EL (cell line): ENCODE measurements at regions not wholly inside any gene's neighbourhood (a gene's known extent, or its start where the extent isn't known, plus 50 kb on each side); places are given as distances from the start of the nearest gene placed in this dataset.
"Not testable (repeated sequence)": the region's sequence is repeated elsewhere in the genome, so short reads cannot be mapped to it uniquely, and the experiment has no call there.

Experiments used
- DNase-seq: peaks from one replicate; pipeline ENCODE4 v3.0.0-alpha.2; 2016

- DNase-seq: no peak
These were observed 518.5 kb upstream of the MDGA2 start for GRCh38 chr14:48193893-48194292.

- not testable (repeated sequence) for DNase-seq
These were observed 474.2 kb upstream of the MDGA2 start for GRCh38 chr14:48149624-48150023.

GRCh38 chr14:48140804-48141203, 465.4 kb upstream of the MDGA2 start:
- DNase-seq: no peak

- DNase-seq: no peak
These were observed 454.1 kb upstream of the MDGA2 start for GRCh38 chr14:48129472-48129871.

- DNase-seq: no peak
These were observed 452.3 kb upstream of the MDGA2 start for GRCh38 chr14:48127674-48128073.

- no peak for DNase-seq
These were observed 450.2 kb upstream of the MDGA2 start for GRCh38 chr14:48125654-48126053.

- DNase-seq: no peak
These were observed 438.3 kb upstream of the MDGA2 start for GRCh38 chr14:48113713-48114112.

- no peak for DNase-seq
These were observed 435.7 kb upstream of the MDGA2 start for GRCh38 chr14:48111151-48111550.

GRCh38 chr14:48107646-48108045, 432.2 kb upstream of the MDGA2 start:
- DNase-seq: no peak

- no peak for DNase-seq
These were observed 421.5 kb upstream of the MDGA2 start for GRCh38 chr14:48096897-48097296.

GRCh38 chr14:48086516-48086915, 411.1 kb upstream of the MDGA2 start:
- DNase-seq: no peak

- DNase-seq: no peak
These were observed 400.1 kb upstream of the MDGA2 start for GRCh38 chr14:48075487-48075886.

GRCh38 chr14:48052973-48053372, 377.6 kb upstream of the MDGA2 start:
- no peak for DNase-seq

GRCh38 chr14:48035836-48036235, 360.4 kb upstream of the MDGA2 start:
- DNase-seq: no peak

GRCh38 chr14:48027115-48027514, 351.7 kb upstream of the MDGA2 start:
- no peak for DNase-seq

- DNase-seq: no peak
These were observed 348.5 kb upstream of the MDGA2 start for GRCh38 chr14:48023881-48024280.

- not testable (repeated sequence) for DNase-seq
These were observed 336.1 kb upstream of the MDGA2 start for GRCh38 chr14:48011484-48011883.

- DNase-seq: no peak
These were observed 333.2 kb upstream of the MDGA2 start for GRCh38 chr14:48008646-48009045.

- DNase-seq: no peak
These were observed 330.6 kb upstream of the MDGA2 start for GRCh38 chr14:48005986-48006385.

GRCh38 chr14:47993883-47994282, 318.5 kb upstream of the MDGA2 start:
- no peak for DNase-seq

GRCh38 chr14:47988175-47988574, 312.8 kb upstream of the MDGA2 start:
- DNase-seq: no peak

GRCh38 chr14:47978871-47979270, 303.5 kb upstream of the MDGA2 start:
- DNase-seq: no peak

- no peak for DNase-seq
These were observed 300.7 kb upstream of the MDGA2 start for GRCh38 chr14:47976139-47976538.

- DNase-seq: no peak
These were observed 290.8 kb upstream of the MDGA2 start for GRCh38 chr14:47966076-47966810.

- DNase-seq: no peak
These were observed 286.2 kb upstream of the MDGA2 start for GRCh38 chr14:47961634-47962033.
